Keratinocyte (primary cell): ENCODE measurements at regions not wholly inside any gene's neighbourhood (a gene's known extent, or its start where the extent isn't known, plus 50 kb on each side); places are given as distances from the start of the nearest gene placed in this dataset.

Experiments
- DNase-seq: peaks from one replicate; pipeline ENCODE4 v3.0.0-alpha.2; 2011; ENCODE audit warnings: low read depth, missing footprints, low spot score
- FAIRE-seq: peaks from 2 replicates; lab custom pipeline; 2011; peaks lifted over from hg19 to GRCh38; lab: Jason Lieb, UNC
- H2AFZ ChIP-seq: 2 replicates; pipeline ENCODE4 v1.6.0; 2012; ENCODE audit warnings: low read length, control low read depth, inconsistent platforms; ENCODE audit not compliant: control insufficient read depth
- H3K27ac ChIP-seq: 2 replicates; pipeline ENCODE4 v1.5.1; 2011; ENCODE audit warnings: low read length; ENCODE audit not compliant: control insufficient read depth, insufficient read depth
- H3K27me3 ChIP-seq: 3 replicates; pipeline ENCODE4 v1.6.0; 2011; ENCODE audit warnings: low read length; ENCODE audit not compliant: control insufficient read depth, insufficient read depth; ENCODE audit errors: extremely low read depth
- H3K36me3 ChIP-seq, 2 experiments: 2 replicates in 1 of 2; 3 replicates in 1 of 2; pipeline ENCODE4 v1.5.1; 2011; ENCODE audit warnings: low read length in 2 of 2, mild to moderate bottlenecking in 1 of 2; ENCODE audit not compliant: control insufficient read depth in 2 of 2, insufficient read depth in 2 of 2; ENCODE audit errors: extremely low read depth in 1 of 2
- H3K4me1 ChIP-seq: 3 replicates; pipeline ENCODE4 v1.5.1; 2011; ENCODE audit warnings: low read length; ENCODE audit not compliant: control insufficient read depth, insufficient read depth; ENCODE audit errors: extremely low read depth
- H3K4me2 ChIP-seq: 3 replicates; pipeline ENCODE4 v1.6.0; 2011; ENCODE audit warnings: low read depth, low read length; ENCODE audit not compliant: control insufficient read depth, insufficient read depth; ENCODE audit errors: extremely low read depth
- H3K4me3 ChIP-seq, 3 experiments: fragments of 200-600 bp in 1 of 3; sonication (generic) in 1 of 3; 2 replicates in 2 of 3; 3 replicates in 1 of 3; pipeline ENCODE4 v1.5.1; 2011 to 2016; ENCODE audit warnings: low read length in 3 of 3, mild to moderate bottlenecking in 3 of 3, control low read depth in 2 of 3, inconsistent platforms in 1 of 3, low read depth in 1 of 3, mixed read lengths in 1 of 3, mixed run types in 1 of 3, moderate library complexity in 1 of 3; ENCODE audit not compliant: control insufficient read depth in 2 of 3, insufficient read depth in 2 of 3; ENCODE audit errors: extremely low read depth in 1 of 3
- H3K79me2 ChIP-seq: 2 replicates; pipeline ENCODE4 v1.6.0; 2012; ENCODE audit warnings: low read length; ENCODE audit not compliant: control insufficient read depth, insufficient read depth
- H3K9ac ChIP-seq: 3 replicates; pipeline ENCODE4 v1.6.0; 2011; ENCODE audit warnings: low read length; ENCODE audit not compliant: control insufficient read depth, insufficient read depth; ENCODE audit errors: extremely low read depth
- H3K9me1 ChIP-seq: 3 replicates; pipeline ENCODE4 v1.6.0; 2011; ENCODE audit warnings: low read length; ENCODE audit not compliant: control insufficient read depth, insufficient read depth; ENCODE audit errors: extremely low read depth
- H3K9me3 ChIP-seq: 2 replicates; pipeline ENCODE4 v1.5.1; 2012; ENCODE audit warnings: low read depth, low read length; ENCODE audit not compliant: control insufficient read depth
- H4K20me1 ChIP-seq: 3 replicates; pipeline ENCODE4 v1.6.0; 2011; ENCODE audit warnings: low read length; ENCODE audit not compliant: control insufficient read depth, insufficient read depth; ENCODE audit errors: extremely low read depth
- EZH2 ChIP-seq: IDR thresholded peaks from one replicate; pipeline ENCODE4 v1.6.1; 2012; ENCODE audit warnings: inconsistent platforms, mild to moderate bottlenecking, low read length, moderate library complexity
- dilution Hi-C: fragments of 300-500 bp; cut with MboI; formaldehyde crosslinking; loops from one replicate; pipeline ENCODE4 v1.7.0; 2020; ENCODE audit warnings: low sequenced_read_pairs; ENCODE audit not compliant: extremely low pct_ligation_motif_present
- TF ChIP-seq, protein P1 (sequence below), 3 experiments: IDR thresholded peaks in 1 of 3; conservative IDR thresholded peaks in 1 of 3; optimal IDR thresholded peaks in 1 of 3; 2 replicates in 2 of 3; 3 replicates in 1 of 3; pipeline versions ENCODE3 to v1.5.1; 2011; ENCODE audit warnings: low read length in 3 of 3, mild to moderate bottlenecking in 3 of 3, moderate library complexity in 2 of 3, control low read depth in 1 of 3, inconsistent platforms in 1 of 3; ENCODE audit not compliant: insufficient read depth in 2 of 3; ENCODE audit errors: extremely low read depth in 1 of 3

DNA sequence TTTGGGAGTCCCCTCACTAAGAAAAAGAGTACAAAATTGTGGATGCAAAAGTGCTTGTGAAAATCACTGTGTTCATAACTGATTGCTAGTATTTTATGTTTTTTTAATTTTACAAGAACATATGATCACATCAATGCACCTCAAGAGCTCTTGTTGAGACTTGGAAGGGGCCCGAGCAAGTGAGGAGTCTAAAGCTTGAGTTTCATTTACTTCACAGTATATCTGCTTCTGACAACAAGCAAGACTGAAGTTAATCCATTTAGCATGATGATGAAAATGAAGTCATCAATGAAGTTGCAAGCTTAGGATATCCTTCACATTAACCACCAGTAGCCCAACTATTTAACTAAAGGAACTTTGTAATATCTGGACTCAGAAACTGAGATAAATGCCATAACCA lies 182.5 kb upstream of the DIO2 start:
- H3K36me3 ChIP-seq, result no peaks in the 10 kb centered on the region
- H3K9me1 ChIP-seq, result no peaks in the 10 kb centered on the region
- no peaks in the 10 kb centered on the region for H3K79me2 ChIP-seq
- TF ChIP-seq, protein P1, sequence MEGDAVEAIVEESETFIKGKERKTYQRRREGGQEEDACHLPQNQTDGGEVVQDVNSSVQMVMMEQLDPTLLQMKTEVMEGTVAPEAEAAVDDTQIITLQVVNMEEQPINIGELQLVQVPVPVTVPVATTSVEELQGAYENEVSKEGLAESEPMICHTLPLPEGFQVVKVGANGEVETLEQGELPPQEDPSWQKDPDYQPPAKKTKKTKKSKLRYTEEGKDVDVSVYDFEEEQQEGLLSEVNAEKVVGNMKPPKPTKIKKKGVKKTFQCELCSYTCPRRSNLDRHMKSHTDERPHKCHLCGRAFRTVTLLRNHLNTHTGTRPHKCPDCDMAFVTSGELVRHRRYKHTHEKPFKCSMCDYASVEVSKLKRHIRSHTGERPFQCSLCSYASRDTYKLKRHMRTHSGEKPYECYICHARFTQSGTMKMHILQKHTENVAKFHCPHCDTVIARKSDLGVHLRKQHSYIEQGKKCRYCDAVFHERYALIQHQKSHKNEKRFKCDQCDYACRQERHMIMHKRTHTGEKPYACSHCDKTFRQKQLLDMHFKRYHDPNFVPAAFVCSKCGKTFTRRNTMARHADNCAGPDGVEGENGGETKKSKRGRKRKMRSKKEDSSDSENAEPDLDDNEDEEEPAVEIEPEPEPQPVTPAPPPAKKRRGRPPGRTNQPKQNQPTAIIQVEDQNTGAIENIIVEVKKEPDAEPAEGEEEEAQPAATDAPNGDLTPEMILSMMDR (optimal IDR thresholded peaks at IDR 0.05 in 1 of 3, IDR thresholded peaks at IDR 0.05 in 1 of 3, conservative IDR thresholded peaks at IDR 0.05 in 1 of 3; ENCODE audit: extremely low read depth in 1 of 3, insufficient read depth in 2 of 3, low read length in 3 of 3), result no peak
- no peak for TF ChIP-seq EZH2
- H3K9me3 ChIP-seq, result no peaks in the 10 kb centered on the region
- no peak overlapping the region for H3K4me3 ChIP-seq
- no peak overlapping the region for H3K4me2 ChIP-seq
- no peak overlapping the region for H2AFZ ChIP-seq
- H3K27me3 ChIP-seq, result no peaks in the 10 kb centered on the region
- no peak for FAIRE-seq
- H4K20me1 ChIP-seq, result no peaks in the 10 kb centered on the region
- DNase-seq, result no peak
- no peak overlapping the region for H3K27ac ChIP-seq
- dilution Hi-C loops, result no loop called here
- no peak overlapping the region for H3K9ac ChIP-seq
- peaks cover 26% of the 10 kb centered on the region for H3K4me1 ChIP-seq

DNA sequence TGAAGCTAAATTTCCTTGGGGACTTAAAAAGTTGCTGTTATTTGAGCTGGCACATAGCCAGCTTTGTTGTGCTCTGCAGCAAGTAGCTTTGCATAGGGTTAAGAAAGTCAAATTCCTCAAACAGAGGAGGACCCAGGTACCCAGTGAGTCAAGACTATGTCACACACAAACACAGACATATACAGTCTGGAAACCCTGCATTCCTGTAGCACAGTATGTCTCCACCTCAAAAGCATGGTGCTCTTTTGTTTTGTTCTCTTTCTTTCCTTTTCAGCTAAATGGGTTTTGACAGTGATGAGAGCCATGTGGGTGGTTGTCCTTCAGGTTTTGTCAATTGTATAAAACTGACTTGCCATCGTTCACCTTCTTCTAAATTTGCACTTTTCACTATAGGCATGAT lies 179.6 kb upstream of the DIO2 start:
- no peak for TF ChIP-seq EZH2
- TF ChIP-seq, protein P1 (optimal IDR thresholded peaks at IDR 0.05 in 1 of 3, IDR thresholded peaks at IDR 0.05 in 1 of 3, conservative IDR thresholded peaks at IDR 0.05 in 1 of 3; ENCODE audit: extremely low read depth in 1 of 3, insufficient read depth in 2 of 3, low read length in 3 of 3), result no peak
- DNase-seq (peak; percentile 82), FAIRE-seq (peak; percentile 96)
- Histone ChIP-seq H2AFZ (peak overlapping the region; percentile 27), H3K4me3 (peak overlapping the region in 2 of 3 experiments; percentile 5 to 18), H3K27ac (peak overlapping the region; percentile 16), H3K27me3 (no peaks in the 10 kb centered on the region), H3K9ac (no peak overlapping the region), H3K4me2 (peak overlapping the region; percentile 57), H3K9me3 (no peaks in the 10 kb centered on the region), H3K79me2 (no peaks in the 10 kb centered on the region), H3K9me1 (no peaks in the 10 kb centered on the region), H3K4me1 (peaks cover 42% of the 10 kb centered on the region), H3K36me3 (no peaks in the 10 kb centered on the region), H4K20me1 (no peaks in the 10 kb centered on the region)
- dilution Hi-C loops, result no loop called here
